T follicular helper cell (primary cell): ENCODE measurements at regions not wholly inside any gene's neighbourhood (a gene's known extent, or its start where the extent isn't known, plus 50 kb on each side); places are given as distances from the start of the nearest gene placed in this dataset.
"Not testable (repeated sequence)": the region's sequence is repeated elsewhere in the genome, so short reads cannot be mapped to it uniquely, and the experiment has no call there.

Experiments
- DNase-seq: peaks from one replicate; pipeline ENCODE4 v3.0.0-alpha.2; 2020; ENCODE audit warnings: low read depth

DNA sequence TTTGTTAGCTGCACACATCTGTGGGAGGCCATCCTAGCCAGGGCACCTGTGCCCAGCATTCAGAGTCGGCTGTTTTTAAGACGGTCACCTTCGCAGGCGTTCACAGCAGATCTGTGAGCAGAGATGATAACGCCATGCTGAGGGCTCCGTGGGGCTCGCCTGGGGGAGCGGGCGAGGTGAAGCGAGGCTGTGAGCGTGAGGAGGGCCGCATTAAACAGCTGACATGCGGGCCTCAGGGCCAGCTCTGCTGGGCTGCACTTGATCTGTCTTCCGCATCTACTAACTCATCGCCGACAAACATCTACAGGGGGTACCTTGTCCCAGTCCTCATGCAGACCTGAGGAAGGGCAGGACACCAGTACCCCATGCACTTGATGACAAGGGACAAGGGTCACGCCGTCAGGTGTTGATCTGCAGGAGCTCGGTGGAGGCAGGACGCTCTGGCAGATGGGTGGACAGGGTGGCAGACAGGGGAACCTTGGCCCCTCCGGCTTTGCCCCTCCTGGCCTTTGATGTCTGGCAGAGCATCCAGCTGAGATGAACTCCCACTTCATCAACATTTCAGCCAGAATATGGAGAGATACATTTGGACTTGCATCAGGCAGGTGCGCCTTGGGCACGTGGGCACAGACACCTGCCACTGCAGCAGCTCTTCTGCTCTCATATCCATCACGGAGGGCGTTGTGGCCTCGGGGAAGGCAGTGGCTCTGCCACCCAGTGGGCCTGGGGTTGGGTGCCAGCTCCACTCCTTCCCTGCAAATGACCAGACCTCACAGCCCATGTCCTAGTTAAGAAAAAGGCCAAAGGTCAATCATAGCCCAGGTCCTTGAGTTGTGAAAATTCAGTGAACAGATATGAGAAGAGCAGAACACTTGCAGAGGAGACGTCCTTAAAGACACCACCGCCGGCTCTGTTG is 822.9 kb downstream of the BRD1 start:
- no peak for DNase-seq

DNA sequence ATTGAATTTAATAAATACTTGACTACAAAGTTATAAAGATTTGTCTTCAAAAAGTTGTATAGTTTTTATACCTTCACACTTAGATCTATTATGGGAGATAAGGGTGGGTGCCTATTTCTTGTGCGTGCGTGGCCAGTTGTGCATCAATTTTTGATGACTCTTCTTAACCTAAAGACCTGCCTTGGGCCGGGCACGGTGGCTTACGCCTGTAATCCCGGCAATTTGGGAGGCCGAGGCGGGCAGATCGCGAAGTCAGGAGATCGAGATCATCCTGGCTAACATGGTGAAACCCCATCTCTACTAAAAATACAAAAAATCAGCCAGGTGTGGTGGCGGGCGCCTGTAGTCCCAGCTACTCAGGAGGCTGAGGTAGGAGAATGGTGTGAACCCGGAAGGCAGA is 830.1 kb downstream of the BRD1 start:
- not testable (repeated sequence) for DNase-seq

DNA sequence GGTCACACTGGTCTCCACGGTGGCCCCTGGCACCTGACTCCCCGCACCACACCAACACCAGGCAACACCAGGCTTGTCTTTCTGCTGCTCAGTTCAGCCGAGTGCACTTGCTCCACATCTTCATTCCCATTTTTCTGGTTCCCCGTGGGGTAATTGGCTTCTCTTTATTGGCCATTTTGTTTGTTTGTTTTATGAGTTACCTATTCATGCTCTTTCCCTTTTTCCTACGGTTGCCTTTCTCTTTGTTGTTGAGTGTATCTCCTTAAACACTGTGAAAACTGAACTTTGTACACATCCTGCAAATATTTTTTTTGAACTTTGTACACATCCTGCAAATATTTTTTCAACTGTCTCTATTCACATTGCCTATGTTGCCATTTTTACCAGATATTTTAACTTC is 834.0 kb downstream of the BRD1 start:
- DNase-seq, result no peak

DNA sequence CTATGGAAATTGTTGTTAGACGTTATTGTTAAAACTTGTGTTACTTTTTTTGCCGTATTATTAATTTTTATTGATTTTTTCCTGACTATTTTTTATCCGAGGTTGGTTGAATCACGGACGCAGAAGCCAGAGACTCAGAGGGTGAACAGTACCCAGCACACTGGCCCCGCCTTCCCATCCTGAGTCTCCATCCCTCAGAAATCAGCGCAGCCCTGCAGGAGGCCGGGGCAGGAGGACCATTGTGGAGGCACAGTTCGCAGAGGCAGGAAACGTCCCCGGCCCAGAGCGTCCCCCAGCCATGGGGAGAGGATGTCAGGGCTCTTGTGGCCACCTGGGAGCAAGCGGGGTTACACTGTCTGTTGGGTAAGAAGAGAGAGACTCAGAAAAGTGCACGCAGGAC is 843.0 kb downstream of the BRD1 start:
- no peak for DNase-seq

DNA sequence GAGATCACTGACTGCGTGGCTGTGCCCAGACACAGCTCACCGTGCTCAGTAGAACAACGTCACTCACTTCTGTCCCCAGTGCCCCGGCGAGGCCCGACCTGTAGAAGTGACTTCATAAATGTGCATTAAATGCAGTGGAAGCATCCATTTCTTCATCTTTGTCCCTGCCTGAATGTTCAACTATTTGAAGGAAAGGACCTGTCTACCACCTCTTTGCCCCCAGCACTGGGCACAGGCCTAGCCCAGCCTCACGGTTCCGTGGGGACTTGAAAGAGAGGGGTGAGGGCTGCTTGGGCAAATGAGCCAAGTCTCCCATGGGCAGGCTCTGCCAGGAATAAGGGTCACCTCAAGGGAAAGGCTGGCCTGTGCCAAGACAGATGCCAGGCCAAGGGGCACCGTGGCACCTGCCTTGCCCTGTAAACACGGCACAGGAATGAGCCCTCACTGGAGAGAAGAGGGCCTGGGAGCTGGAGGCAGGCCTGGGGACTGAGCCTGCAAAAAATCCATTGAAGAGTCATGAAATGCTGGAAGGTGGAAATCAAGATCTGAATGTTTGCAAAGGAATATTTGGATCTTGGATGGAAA is 845.3 kb downstream of the BRD1 start:
- no peak for DNase-seq

DNA sequence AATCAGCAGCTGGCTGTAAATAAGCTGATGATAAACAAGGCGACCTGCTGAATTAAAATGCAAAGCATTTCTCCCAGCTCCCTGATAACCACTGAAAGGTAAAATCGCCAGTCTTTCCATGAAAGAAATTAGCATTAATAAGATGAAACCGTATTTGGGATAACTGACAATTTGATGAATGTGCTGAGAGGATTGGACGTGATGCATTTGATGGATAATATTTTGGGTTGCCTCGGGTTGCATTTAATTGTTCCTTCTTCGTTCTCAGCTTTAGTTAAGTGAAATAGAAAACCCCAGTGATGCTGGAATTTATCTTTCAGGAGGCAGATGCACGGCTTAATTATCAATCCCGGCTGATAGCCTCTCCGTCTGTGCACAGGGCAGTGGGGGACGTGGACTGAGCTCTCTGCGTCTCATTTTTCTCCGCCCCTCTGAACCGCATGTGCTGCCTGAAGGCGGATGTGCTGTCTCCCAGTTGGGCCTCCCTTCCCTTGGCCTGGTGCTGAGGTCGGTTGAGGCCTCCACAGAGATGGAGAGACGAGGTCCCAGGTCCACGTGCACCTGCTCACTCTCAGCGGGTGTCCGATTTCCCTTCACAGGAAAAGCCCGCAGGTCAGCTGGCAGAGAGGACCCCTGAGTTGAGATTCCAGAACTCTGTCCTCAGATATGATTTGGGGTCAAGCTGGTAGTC is 846.2 kb downstream of the BRD1 start:
- DNase-seq, result no peak

DNA sequence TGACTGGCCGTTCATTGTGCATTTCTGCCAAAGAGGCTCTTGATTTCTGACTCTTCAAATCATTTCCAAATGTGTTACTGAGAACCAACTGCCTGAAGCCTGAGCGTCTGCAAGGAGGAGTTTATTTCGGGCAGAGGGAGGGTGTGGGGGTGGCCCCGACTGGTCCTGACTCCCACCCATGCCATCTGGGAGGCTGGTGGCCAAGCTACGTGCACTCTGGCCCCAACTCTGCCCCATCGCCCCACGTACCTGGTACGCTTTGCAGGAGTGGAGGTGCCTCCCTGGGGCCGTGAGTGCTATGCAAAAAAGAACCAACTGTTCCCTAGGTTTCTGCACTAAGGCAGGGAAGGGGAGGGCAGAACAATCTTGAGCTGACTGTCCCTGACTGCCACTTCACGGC is 846.8 kb downstream of the BRD1 start:
- no peak for DNase-seq

DNA sequence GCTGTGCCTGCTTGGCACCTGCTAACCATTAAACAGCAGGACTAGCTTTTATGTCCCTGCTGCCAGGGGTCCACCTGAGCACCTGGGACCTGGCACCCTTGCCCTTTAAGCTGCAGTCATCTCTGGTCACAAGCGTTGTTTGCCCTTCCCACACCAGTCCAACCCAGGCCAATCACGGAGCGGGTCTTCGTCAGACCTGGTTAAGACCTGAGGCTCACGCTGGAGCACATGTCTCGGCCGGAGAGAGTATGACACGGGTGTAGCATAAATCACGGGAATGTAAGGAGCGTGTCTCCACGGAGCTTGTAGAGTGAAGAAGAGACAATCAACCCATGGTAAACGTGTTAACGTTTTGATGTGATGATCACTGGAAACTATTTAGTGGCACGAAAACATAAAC is 847.3 kb downstream of the BRD1 start:
- no peak for DNase-seq

DNA sequence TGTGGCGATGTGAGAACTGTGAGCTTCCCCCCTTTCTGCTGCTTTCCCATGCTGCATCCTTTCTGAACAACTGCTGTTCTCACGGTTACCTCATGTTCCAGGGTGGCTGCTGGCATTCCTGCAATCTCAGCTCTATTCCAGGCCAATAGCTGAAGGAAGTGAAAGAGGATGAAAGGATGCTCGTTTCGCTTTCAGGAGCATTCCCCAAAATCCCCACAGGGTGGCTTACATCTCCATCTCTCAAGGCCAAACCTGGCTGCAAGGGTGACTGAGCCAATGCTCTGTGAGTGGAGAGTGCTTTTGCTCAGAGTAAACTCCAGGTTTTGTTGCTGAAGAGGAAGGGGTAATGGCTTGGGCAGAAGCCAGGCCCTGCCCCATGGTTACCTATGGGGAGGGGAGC is 848.2 kb downstream of the BRD1 start:
- no peak for DNase-seq

DNA sequence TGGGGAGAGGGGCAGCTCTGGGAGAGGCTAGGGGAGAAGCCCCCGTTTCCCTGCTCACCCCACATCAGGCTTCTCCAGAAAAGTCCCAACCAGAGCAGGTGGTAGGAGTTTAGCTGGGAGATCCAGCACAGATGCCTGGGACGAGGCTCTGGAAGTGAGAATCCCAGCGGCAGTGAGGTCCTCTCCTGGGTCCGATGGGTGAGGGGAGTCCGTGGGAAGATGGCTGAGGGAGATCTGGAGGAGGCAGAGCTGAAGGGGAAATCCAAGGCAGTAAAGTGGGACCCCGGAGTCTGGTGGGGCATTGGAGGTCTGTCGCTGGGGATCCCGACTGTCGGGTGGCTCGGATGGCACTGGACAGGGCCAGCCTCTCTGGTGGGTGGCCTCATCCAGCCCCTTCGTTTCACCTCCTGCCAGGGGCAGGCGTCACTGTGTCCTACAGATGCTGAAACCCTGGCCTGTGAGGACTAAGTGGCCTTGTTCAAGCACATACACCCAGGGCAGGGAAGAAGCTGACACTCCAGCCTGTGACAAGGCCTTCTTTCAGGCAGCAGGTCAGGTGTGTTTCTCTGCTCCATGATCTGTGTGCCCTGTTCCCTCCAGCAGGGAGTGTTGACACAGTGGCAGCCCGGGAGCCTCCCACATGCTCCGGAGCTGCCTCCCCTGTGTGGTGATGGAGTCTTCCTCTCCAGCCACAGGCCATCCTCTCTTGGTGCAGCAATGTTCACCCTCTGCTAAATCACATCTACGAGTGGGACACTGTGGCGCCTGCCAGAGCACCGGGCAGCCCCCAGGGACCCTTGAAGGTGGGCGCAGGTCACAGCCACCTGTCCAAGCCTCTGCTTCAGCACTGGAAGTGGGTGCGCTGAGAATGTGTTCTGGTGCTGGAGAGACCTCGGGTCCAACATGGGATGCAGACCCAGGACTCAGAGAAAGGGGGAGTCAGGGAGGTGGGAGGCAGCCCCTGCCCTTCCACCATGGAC is 850.8 kb downstream of the BRD1 start:
- no peak for DNase-seq

DNA sequence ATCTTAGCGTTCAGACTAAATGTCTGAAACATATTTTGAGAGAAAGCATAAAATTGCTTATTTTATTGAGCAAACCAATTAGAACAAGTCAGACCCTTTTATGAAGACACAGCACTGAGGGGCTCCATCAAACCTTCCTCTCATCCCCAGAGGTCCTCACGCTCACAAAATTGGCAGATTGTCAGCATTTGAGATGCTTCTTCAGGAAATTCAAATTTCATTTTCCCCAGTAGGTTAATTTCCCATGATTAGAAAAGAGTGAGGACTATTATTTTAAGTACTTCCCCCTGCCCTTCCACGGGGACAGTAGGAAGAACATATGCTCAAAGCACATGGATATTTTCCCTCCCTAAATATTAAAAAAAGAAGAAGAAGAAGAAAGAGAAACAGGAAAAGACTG is 851.8 kb downstream of the BRD1 start:
- no peak for DNase-seq

DNA sequence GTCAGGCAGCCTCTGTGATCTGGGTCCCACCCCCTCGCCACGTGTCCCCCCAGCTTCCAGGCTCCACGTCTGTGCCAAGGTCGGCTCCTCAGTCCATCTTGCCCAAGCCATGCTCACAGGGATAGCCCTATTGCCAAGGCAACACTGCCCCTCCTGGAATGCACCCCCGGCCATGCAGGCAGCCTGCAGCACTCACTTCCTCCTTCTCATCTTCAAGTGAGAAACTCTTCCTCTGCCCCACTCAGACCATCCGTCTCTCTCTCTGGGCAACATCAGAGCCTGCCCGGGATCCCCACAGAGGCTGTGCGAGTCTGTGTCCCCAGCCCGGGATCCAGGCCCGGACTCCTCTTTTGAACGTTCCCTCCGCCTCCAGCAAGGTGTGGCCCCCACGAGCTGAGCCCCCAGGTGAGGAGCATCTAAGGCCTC is 852.3 kb downstream of the BRD1 start:
- DNase-seq, result no peak

DNA sequence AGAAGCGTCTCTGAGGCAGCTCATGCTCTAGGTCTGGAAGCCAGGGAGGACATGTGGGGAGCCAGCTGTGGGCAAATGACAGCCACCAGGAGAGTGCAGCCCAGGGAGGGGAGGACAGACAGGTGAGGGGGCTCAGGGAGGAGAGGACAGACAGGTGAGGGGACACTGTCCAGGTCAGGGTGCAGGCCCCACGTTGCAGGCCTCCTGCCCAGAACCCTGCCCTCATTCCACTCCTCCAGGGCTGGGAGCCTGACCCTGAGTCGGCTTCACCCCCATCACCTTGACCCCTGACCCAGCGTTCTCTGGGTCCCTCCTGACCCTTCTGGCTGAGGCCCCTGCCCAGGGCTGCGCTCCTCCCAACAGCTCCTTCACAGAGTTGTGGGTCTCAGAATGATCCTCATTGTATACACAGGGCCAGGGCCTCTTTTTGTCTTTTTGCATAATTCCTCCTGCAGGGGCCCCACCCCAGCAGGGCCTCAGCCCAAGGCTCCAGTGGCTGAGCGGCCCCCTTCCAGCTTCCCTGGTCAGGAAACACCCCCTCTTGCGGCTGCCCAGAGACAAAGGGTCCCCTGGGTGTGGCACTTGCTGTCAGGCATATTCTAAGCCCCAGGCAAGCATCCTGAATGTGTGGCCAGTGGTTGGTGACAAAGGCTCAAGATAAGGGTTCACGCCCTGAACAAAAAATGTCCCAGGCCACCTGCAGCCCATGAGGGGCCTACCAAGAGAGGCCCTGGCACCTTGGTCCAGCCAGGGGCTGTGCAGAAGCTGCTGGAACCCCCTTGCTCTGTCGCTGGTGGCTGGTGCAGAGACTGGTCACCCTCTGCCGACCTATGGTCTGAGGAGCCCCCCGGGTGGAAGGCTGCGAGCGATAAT is 853.0 kb downstream of the BRD1 start:
- no peak for DNase-seq

DNA sequence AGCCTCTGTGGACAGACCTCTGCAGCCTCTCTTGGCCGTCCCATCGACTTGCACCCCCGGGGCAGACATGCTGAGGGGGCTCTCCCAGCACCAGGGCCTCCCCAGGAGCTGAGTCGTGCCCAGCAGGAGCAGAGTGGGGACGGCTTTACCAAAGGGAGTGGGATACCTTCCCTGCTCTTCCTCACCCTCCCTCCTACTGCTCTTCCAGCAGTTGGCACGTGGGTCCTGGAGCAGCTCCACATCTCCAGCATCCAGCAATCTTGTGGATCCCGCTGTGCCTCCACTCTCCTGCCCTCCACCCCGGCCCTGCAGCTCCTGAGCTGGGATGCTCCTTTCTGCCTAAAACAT is 854.0 kb downstream of the BRD1 start:
- DNase-seq, result no peak

DNA sequence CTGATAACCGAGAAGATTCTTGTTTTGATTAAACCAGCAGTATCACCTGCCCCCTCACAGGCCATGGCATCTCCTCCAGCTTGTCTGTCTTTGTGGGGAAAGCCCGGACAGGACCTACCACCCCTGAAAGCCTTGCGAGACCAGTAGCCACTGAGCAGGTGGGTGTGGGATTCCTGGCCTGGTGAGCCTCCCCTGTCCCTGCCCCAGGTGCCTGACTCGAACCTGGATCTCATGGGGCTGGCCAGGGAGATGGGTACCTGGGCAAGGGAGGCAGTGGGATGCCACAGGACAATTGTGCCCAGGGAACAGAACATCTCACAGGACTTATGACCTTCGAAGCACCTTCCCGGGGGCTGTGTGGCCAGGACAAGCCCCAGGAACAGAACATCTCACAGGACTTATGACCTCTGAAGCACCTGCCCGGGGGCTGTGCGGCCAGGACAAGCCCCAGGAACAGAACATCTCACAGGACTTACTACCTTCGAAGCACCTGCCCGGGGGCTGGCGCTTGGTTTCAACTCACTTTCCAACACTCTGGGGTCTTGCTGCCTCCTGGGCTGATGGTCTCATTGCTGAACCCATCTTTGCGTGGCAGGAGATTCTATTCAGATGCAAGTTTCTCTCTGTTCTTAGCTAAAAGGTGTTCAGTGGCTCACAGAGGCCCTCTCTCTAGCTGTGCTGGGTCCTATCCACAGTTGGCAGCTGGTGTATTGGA is 854.5 kb downstream of the BRD1 start:
- DNase-seq, result no peak

DNA sequence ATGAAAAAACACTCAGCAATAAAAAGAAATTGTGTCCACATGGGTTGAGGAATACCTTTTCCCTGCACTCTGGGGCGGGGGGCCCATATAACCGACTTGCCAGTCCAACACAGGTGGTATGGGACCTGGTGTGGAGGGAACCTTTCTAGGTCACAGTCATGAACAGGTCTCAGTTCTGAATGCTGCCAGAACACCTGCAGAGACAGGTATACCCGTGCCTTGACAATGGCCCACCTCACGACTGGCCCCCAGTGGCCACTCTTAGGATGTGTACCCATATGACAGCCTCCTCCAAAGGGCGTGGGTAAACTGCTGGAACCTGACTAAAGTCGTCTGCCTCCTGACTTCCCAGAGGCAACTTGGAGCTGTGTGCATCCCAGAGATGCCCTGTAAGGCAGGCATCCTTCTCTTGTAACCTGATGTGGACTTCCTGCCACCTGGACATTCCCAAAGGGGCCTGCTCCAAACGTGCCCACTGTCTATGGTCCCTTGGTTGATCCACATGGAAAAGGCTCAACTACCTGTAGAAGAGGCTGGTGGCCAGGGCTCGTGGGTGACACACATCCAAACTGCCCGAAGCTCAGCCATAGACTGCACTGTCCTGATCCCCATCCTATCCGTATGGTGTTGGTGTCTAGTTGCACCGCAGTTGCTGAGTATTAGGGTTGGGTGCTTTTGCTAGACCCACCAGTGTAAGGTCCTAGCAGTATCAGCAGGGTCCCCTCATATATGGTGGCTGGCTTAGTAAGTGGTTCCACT is 859.3 kb downstream of the BRD1 start:
- DNase-seq, result no peak

DNA sequence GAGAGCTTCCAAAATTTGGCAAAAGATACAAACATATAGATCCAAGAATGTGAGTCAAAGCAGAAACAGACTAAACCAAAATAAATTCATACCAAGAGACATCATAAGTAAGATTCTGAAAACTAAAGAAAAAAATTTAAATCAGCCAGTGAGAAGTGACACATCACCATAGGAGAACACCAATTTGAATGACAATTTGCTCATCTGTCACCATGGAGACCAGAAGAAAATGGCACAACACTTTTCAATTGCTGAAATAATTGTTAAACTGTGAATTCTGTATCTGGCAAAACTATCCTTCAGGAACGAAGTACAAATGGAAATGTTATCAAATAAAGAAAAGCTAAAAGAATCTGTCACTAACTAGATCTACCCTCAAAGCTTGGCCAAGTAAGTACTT is 864.3 kb downstream of the BRD1 start:
- no peak for DNase-seq

DNA sequence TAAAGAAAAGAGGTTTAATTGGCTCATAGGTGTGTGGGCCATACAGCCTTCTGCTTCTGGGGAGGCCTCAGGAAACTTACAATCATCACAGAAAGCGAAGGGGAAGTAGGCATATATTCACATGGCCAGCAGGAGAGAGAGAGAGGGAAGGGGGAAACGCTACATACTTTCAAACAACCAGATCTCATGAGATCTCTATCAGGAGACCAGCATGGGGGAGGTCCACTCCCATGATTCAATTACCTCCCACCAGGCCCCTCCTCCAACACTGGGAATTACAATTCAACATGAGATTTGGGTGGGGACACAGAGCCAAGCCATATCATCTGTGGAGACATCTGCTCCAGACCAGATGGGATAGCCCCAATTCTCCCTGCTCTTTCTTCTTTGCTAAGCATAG is 866.0 kb downstream of the BRD1 start:
- no peak for DNase-seq

DNA sequence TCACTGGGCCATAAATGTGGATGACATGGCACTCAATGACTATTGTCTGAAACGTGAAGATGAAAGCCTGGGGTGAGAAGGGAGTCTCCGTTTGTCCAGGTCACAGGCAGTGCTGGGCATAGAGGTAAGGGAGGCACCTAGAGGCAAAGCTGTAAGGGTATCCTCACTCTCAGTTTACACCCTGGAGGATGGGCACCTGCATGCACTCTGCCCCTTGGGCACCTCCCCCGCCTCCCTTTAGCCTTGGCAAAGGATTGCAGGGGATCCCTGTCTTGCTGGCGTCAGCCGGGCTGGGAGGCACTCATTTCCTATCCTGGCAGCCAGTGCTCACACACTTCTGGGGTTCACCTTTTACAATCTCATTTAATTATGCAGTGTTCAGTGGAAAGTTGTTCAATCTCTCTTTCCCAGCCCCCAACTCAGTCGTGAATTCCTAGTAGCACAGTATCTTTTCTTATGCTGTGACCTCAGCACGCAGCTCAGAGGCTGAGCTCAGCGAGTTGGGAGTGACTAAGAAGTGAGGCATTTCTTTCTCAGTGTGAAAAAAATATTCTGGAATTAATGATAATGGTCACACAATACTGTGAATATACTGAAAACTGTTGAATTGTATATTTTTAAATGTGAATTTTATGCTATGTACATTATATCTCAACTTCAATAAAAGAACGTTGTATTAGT is 866.6 kb downstream of the BRD1 start:
- DNase-seq, result no peak
